ENCODE measurements at regions not wholly inside any gene's neighbourhood (a gene's known extent, or its start where the extent isn't known, plus 50 kb on each side); places are given as distances from the start of the nearest gene placed in this dataset.

DNA sequence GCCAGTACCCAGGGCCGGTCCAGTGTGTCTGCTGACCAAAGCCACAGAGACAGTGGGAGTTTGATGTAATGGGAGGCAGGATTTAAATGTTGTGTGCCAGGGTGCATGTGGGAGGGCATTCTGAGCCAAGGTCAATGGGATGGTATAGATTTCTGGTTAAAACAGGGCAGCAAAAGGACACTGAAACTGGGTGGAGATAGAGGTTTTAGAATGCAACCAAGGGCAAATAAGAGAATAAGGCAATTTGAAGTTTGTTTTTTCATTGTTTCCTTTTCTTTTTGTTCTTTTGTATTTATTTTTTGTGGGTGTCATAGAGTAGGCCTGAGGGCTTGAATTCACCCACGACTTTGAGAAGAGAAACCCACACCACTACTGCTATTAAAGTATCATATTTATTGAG lies 65.5 kb upstream of the CLINT1 start:
- H3K4me3 ChIP-seq (ENCODE audit: low read length) = no peak overlapping the region
- no peak for DNase-seq (ENCODE audit: low read depth)
- TF ChIP-seq, protein P1, sequence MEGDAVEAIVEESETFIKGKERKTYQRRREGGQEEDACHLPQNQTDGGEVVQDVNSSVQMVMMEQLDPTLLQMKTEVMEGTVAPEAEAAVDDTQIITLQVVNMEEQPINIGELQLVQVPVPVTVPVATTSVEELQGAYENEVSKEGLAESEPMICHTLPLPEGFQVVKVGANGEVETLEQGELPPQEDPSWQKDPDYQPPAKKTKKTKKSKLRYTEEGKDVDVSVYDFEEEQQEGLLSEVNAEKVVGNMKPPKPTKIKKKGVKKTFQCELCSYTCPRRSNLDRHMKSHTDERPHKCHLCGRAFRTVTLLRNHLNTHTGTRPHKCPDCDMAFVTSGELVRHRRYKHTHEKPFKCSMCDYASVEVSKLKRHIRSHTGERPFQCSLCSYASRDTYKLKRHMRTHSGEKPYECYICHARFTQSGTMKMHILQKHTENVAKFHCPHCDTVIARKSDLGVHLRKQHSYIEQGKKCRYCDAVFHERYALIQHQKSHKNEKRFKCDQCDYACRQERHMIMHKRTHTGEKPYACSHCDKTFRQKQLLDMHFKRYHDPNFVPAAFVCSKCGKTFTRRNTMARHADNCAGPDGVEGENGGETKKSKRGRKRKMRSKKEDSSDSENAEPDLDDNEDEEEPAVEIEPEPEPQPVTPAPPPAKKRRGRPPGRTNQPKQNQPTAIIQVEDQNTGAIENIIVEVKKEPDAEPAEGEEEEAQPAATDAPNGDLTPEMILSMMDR (conservative IDR thresholded peaks at IDR 0.05; ENCODE audit: low read depth, low read length) = no peak

DNA sequence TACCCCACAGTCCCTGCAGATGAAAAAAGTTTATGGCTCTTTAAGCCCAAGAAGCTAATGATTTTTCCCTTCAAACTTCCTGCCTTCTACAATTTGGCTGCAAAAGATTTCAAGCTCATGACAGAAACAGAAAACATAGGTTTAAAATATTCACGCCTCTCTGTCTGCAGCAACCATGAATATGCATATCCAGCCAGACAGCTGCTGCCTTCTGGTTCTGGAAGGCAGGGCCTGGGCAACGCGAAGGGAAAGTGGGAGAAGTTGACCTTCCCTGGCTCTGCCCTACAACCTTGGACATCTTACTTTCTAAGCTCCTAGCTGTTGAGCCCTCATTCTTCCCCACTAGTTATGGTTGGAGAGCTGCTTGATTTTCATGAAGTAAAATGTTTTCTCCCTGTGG lies 64.8 kb upstream of the CLINT1 start:
- TF ChIP-seq, protein P1 (conservative IDR thresholded peaks at IDR 0.05; ENCODE audit: low read depth, low read length) = no peak

DNA sequence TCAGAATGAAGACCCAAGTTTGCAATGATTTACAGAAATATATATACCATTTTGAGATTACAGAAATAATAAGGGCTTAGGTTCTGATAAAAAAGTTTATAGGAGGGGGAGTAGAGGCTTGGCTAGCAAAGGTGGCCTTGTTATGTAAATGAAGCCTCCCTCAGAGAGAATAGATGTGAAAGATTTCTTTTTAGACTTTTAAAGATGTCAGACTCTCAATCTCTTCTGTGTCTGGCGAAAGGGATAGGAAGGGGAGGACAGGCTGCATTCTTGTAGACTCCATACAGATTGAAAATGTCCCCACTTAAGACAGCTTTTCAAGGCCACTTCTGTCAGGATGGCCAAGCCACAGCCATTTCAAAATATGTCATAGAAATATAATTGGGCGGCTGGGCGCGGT lies 63.1 kb upstream of the CLINT1 start:
- no peak overlapping the region for H3K4me3 ChIP-seq (ENCODE audit: low read length)
- no peak for DNase-seq (ENCODE audit: low read depth)
- TF ChIP-seq, protein P1 (conservative IDR thresholded peaks at IDR 0.05; ENCODE audit: low read depth, low read length) = no peak

More for the DNA sequence above, 64.8 kb upstream of the CLINT1 start:
- no peak for DNase-seq (ENCODE audit: low read depth)
- no peak overlapping the region for H3K4me3 ChIP-seq (ENCODE audit: low read length)

DNA sequence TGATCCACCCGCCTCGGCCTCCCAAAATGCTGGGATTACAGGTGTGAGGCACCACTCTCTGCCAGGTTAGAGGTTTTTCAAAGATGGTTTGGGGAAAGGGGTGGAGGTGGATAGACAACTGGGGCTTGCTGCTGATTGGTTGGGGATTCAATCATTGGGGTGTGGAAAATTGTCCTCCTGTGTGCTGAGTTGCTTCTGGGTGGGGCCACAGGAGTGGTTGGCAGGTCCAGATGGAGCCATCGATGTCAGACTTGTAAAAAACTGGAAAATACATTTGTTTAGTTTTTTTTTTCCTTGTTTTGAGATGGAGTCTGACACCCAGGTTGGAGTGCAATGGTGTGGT lies 61.9 kb upstream of the CLINT1 start:
- no peak for DNase-seq (ENCODE audit: low read depth)
- TF ChIP-seq, protein P1 (conservative IDR thresholded peaks at IDR 0.05; ENCODE audit: low read depth, low read length) = no peak
- no peak overlapping the region for H3K4me3 ChIP-seq (ENCODE audit: low read length)

DNA sequence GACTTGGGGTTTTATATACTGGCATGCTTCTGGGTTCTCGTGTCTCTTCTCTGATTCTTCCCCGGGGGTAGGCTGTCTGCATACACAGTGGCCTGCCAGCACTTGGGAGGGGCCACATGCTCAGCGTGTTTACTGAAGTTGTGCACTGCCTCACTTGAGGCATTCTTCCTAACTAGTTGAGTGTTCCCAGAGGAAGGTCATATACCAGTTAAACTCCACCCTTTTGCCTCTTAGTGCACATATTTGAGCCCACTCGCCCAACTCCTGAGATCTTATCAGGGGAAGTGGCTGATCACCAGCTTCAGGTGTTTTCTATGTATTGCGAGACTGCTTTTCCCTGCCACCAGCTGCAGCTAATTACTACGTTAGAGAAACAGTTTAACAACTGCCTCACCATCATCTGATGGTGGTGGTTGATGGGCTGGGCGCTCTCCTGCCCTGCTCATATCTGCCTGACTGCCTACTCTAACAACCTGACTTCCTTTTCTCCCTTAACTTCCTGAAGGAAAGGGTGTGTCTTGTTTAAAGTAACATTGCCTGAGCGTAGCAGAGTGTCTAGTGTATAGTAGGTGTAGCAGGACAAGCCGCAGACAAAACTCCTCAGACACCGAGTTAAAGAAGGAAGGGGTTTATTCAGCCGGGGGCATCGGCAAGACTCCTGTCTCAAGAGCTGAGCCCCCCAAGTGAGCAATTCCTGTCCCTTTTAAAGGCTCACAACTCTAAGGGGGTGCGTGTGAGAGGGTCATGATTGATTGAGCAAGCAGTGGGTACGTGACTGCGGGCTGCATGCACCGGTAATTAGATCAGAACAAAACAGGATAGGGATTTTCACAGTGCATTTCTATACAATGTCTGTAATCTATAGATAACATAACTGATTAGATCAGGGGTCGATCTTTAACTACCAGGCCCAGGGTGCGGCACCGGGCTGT lies 60.1 kb upstream of the CLINT1 start:
- no peak for DNase-seq (ENCODE audit: low read depth)
- H3K4me3 ChIP-seq (ENCODE audit: low read length) = no peak overlapping the region
- TF ChIP-seq, protein P1 (conservative IDR thresholded peaks at IDR 0.05; ENCODE audit: low read depth, low read length) = no peak

DNA sequence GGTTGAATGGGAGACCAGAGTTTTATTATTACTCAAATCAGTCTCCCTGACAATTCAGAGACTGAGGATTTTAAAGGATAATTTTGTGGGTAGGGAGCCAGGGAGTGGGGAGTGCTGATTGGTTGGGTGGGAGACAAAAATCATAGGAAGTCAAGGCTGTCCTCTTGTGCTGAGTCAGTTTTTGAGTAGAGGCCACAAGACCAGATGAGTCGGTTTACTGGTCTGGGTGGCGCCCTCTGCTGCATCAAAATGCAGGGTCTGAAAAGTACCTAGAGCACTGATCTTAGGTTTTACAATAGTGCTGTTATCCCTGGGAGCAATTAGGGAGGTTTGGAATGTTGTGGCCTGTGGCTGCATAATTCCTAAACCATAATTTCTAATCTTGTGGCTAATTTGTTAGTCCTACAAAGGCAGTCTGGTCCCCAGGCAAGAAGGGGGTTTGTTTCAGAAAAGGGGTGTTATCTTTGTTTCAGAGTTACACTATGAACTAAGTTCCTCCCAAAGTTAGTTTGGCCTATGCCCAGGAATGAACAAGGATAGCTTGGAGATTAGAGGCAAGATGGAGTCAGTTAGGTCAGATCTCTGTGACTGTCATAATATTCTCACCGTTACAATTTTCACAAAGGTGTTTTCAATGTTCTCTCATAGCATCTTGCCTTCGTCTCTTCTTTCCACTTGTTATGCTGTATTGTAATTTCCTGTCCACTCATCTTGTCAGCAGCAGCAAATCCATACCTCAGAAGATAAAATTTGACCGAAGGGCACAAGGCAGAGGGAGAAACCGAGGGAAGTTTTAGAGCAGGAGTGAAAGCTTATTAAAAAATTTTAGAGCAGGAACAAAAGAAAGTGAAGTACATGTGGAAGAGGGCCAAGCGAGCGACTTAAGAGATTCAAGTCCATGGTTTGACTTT lies 59.2 kb upstream of the CLINT1 start:
- TF ChIP-seq, protein P1 (conservative IDR thresholded peaks at IDR 0.05; ENCODE audit: low read depth, low read length) = peak; percentile 67
- peak; percentile 44 for DNase-seq (ENCODE audit: low read depth)
- no peak overlapping the region for H3K4me3 ChIP-seq (ENCODE audit: low read length)

Measured in retinal pigment epithelial cell (primary cell).